HepG2 (cell line): ENCODE measurements at regions not wholly inside any gene's neighbourhood (a gene's known extent, or its start where the extent isn't known, plus 50 kb on each side); places are given as distances from the start of the nearest gene placed in this dataset.

Experiments used
- ATAC-seq: fragments of 200-7000 bp; cut with Tn5 transposase; 3 replicates; pipeline ENCODE4 v1.9.1; 2020; ENCODE audit warnings: mild to moderate bottlenecking, moderate library complexity
- BruUV-seq: library from RNA; stranded (reverse); fragments of 400-500 nt; replicated peaks from 2 replicates; lab custom pipeline; 2021; lab: Mats Ljungman, UMichigan
- CTCF ChIA-PET: fragments of 300-600 bp; formaldehyde crosslinking; extraction: SDS; loops from one replicate; lab custom pipeline; 2021; ENCODE audit warnings: low total read pairs, inconsistent platforms, low intra/inter-chr PET ratio; lab: Yijun Ruan, JAX
- POLR2A ChIA-PET: fragments of 350-600 bp; sonication (Branson Sonifier 250); formaldehyde crosslinking; loops from one replicate; lab custom pipeline; 2020; ENCODE audit warnings: antibody characterized with exemption, inconsistent platforms; lab: Yijun Ruan, JAX
- DNase-seq: peaks from one replicate; pipeline ENCODE4 v3.0.0-alpha.2; 2015; ENCODE audit warnings: low spot score
- FAIRE-seq: peaks from 3 replicates; lab custom pipeline; 2011; peaks lifted over from hg19 to GRCh38; lab: Jason Lieb, UNC
- H2AFZ ChIP-seq: one replicate; pipeline ENCODE4 v1.6.1; 2011; ENCODE audit warnings: low read length, inconsistent platforms
- H3K27ac ChIP-seq: fragments of 300-600 bp; 3 replicates; pipeline ENCODE4 v1.8.0; 2011; ENCODE audit warnings: mixed run types, mild to moderate bottlenecking, mixed read lengths, low read length, inconsistent platforms; ENCODE audit not compliant: insufficient read depth; ENCODE audit errors: extremely low read length
- H3K27me3 ChIP-seq, 2 experiments: fragments of 200-600 bp in 1 of 2; 2 replicates in 1 of 2; 3 replicates in 1 of 2; pipeline versions ENCODE4 v1.6.0 to v1.8.0; 2011; ENCODE audit warnings: low read length in 2 of 2, mild to moderate bottlenecking in 2 of 2, moderate library complexity in 2 of 2, inconsistent platforms in 1 of 2; ENCODE audit not compliant: insufficient read depth in 2 of 2, control insufficient read depth in 1 of 2
- H3K36me3 ChIP-seq, 2 experiments: fragments of 200-600 bp in 1 of 2; replicated peaks in 1 of 2; 2 replicates in 1 of 2; 3 replicates in 1 of 2; pipeline versions ENCODE4 v1.5.1 to v1.8.0; 2011; ENCODE audit warnings: low read length in 2 of 2, inconsistent platforms in 1 of 2; ENCODE audit not compliant: insufficient read depth in 2 of 2, control insufficient read depth in 1 of 2
- H3K4me1 ChIP-seq: 2 replicates; pipeline ENCODE4 v1.5.1; 2012; ENCODE audit warnings: low read length, inconsistent platforms; ENCODE audit not compliant: insufficient read depth
- H3K4me2 ChIP-seq: 2 replicates; pipeline ENCODE4 v1.6.0; 2011; ENCODE audit warnings: low read depth, low read length, inconsistent platforms
- H3K4me3 ChIP-seq, 3 experiments: fragments of 200-600 bp in 1 of 3; sonication (generic), shearing (Covaris generic) in 1 of 3; replicated peaks in 1 of 3; 2 replicates each; pipeline ENCODE4 v1.5.1; 2011 to 2016; ENCODE audit warnings: low read length in 3 of 3, inconsistent platforms in 2 of 3, low read depth in 2 of 3, mild to moderate bottlenecking in 2 of 3, control low read depth in 1 of 3, mixed read lengths in 1 of 3; ENCODE audit not compliant: insufficient read depth in 1 of 3
- H3K79me2 ChIP-seq: one replicate; pipeline ENCODE4 v1.6.1; 2011; ENCODE audit warnings: low read length, inconsistent platforms; ENCODE audit not compliant: insufficient read depth
- H3K9ac ChIP-seq: 2 replicates; pipeline ENCODE4 v1.6.0; 2011; ENCODE audit warnings: mild to moderate bottlenecking, low read depth, low read length, inconsistent platforms; ENCODE audit not compliant: insufficient read depth
- H3K9me3 ChIP-seq: 2 replicates; pipeline ENCODE4 v1.5.1; 2012; ENCODE audit warnings: mild to moderate bottlenecking, low read length
- H4K20me1 ChIP-seq: 2 replicates; pipeline ENCODE4 v1.6.0; 2011; ENCODE audit warnings: inconsistent platforms, mild to moderate bottlenecking, low read length, moderate library complexity; ENCODE audit not compliant: insufficient read depth
- ATF2 ChIP-seq: sonication (generic); formaldehyde crosslinking; IDR thresholded peaks from 2 replicates; pipeline ENCODE4 v1.4.0; 2020; ENCODE audit warnings: missing genetic modification reagents
- GATAD2A ChIP-seq: IDR thresholded peaks from 2 replicates; pipeline ENCODE4 v1.6.1; 2016
- HNF4G ChIP-seq, 2 experiments: sonication (generic) in 1 of 2; formaldehyde crosslinking in 1 of 2; IDR thresholded peaks; 2 replicates each; pipeline versions ENCODE4 v1.4.0 to v1.6.1; 2011 to 2020; ENCODE audit warnings: borderline replicate concordance in 2 of 2, low read depth in 2 of 2, mild to moderate bottlenecking in 2 of 2, low read length in 1 of 2, missing genetic modification reagents in 1 of 2, moderate library complexity in 1 of 2
- NAIF1 ChIP-seq: sonication (generic); formaldehyde crosslinking; IDR thresholded peaks from 2 replicates; pipeline ENCODE4 v1.5.0; 2020; ENCODE audit warnings: mild to moderate bottlenecking, missing genetic modification reagents, borderline replicate concordance
- NR2F2 ChIP-seq: IDR thresholded peaks from 2 replicates; pipeline ENCODE4 v1.6.1; 2012; ENCODE audit warnings: low read depth, inconsistent platforms, borderline replicate concordance
- TFAP4 ChIP-seq: sonication (generic); IDR thresholded peaks from 2 replicates; pipeline ENCODE4 v1.6.1; 2016; ENCODE audit warnings: low read depth, borderline replicate concordance
- TGIF2 ChIP-seq: IDR thresholded peaks from 2 replicates; pipeline ENCODE4 v1.6.1; 2016; ENCODE audit warnings: control low read depth, missing compliant biosample characterization
- ZNF329 ChIP-seq: sonication (generic); formaldehyde crosslinking; IDR thresholded peaks from 2 replicates; pipeline ENCODE4 v1.9.0; 2021; ENCODE audit warnings: low read depth, mild to moderate bottlenecking, missing genetic modification reagents
- WGBS: methylation state at CpG from one replicate; pipeline ENCODE4 v1.1.6; 2017; ENCODE audit warnings: low lambda C conversion rate; 5-methylcytosine and 5-hydroxymethylcytosine counted together
- in situ Hi-C: cut with HindIII; loops from 2 replicates; pipeline ENCODE4 v1.10.0; 2017; ENCODE audit warnings: low pct_unique_long_range_greater_than_20kb; ENCODE audit not compliant: extremely low pct_ligation_motif_present
- intact Hi-C: fragments of 100-400 bp; cut with micrococcal nuclease; formaldehyde crosslinking; loops from one replicate; pipeline ENCODE4 v1.10.0; 2022; ENCODE audit not compliant: unreplicated experiment

- no peak for TF ChIP-seq TGIF2 (CRISPR knock-in tag)
- TF ChIP-seq TFAP4: no peak
Measured at GRCh38 chr10:84675060-84675459, 346.7 kb downstream of the CCSER2 start (continued).

GRCh38 chr10:84676536-84676935 is 348.1 kb downstream of the CCSER2 start:
- DNase-seq (no peak), FAIRE-seq (no peak), ATAC-seq (no peak)
- no peaks in the 10 kb centered on the region for H3K4me1 ChIP-seq
- no peak overlapping the region for H3K4me2 ChIP-seq
- WGBS: 0% methylated on average over 3 of the region's 3 CpGs
- H3K9me3 ChIP-seq: no peaks in the 10 kb centered on the region
- no peaks in the 10 kb centered on the region for H3K36me3 ChIP-seq
- H3K27ac ChIP-seq: no peak overlapping the region
- no peak overlapping the region for H2AFZ ChIP-seq
- H3K79me2 ChIP-seq: no peaks in the 10 kb centered on the region
- intact Hi-C loops: no loop called here
- H3K9ac ChIP-seq: no peak overlapping the region
- no peaks in the 10 kb centered on the region for H4K20me1 ChIP-seq
- H3K27me3 ChIP-seq: no peaks in the 10 kb centered on the region; a peak in 1 of 5 replicates
- POLR2A ChIA-PET: no interaction called here
- CTCF ChIA-PET: no interaction called here
- no peak overlapping the region for H3K4me3 ChIP-seq
- in situ Hi-C loops: no loop called here
- BruUV-seq: no TSS peak
- TF ChIP-seq ZNF329 (no peak), HNF4G (IDR thresholded peaks at IDR 0.05; ENCODE audit: borderline replicate concordance, low read depth, low read length) (no peak), HNF4G (CRISPR knock-in tag; IDR thresholded peaks at IDR 0.05; ENCODE audit: borderline replicate concordance, low read depth) (no peak), GATAD2A (CRISPR knock-in tag) (no peak), NR2F2 (no peak), NAIF1 (CRISPR knock-in tag) (no peak), ATF2 (CRISPR knock-in tag) (no peak)
